GM21423 (cell line): ENCODE measurements at regions not wholly inside any gene's neighbourhood (a gene's known extent, or its start where the extent isn't known, plus 50 kb on each side); places are given as distances from the start of the nearest gene placed in this dataset.
"Not testable (repeated sequence)": the region's sequence is repeated elsewhere in the genome, so short reads cannot be mapped to it uniquely, and the experiment has no call there.

ENCODE experiments used
- ATAC-seq: cut with Tn5 transposase; IDR thresholded peaks from one replicate; pipeline ENCODE4 v1.9.1; 2021; ENCODE audit warnings: mild to moderate bottlenecking, moderate library complexity; ENCODE audit not compliant: unreplicated experiment

GRCh38 chr18:71303743-71304142, 1014.9 kb downstream of the SOCS6 start:
- not testable (repeated sequence) for ATAC-seq

GRCh38 chr18:71301596-71301995, 1012.8 kb downstream of the SOCS6 start:
- ATAC-seq: no peak

- not testable (repeated sequence) for ATAC-seq
Observed at GRCh38 chr18:71294201-71294600, 1005.4 kb downstream of the SOCS6 start.

- ATAC-seq: no peak
Observed at GRCh38 chr18:71293322-71293721, 1004.5 kb downstream of the SOCS6 start.

GRCh38 chr18:71287268-71287667, 998.4 kb downstream of the SOCS6 start:
- ATAC-seq: no peak

GRCh38 chr18:71252351-71252865, 963.6 kb downstream of the SOCS6 start:
- no peak for ATAC-seq

- no peak for ATAC-seq
Observed at GRCh38 chr18:71250191-71250590, 961.3 kb downstream of the SOCS6 start.

- no peak for ATAC-seq
Observed at GRCh38 chr18:71249791-71250190, 960.9 kb downstream of the SOCS6 start.

GRCh38 chr18:71242981-71243380, 954.1 kb downstream of the SOCS6 start:
- ATAC-seq: no peak

- ATAC-seq: no peak
Observed at GRCh38 chr18:71238974-71239624, 950.3 kb downstream of the SOCS6 start.

- ATAC-seq: no peak
Observed at GRCh38 chr18:71237641-71238040, 948.8 kb downstream of the SOCS6 start.

GRCh38 chr18:71233177-71233576, 944.3 kb downstream of the SOCS6 start:
- no peak for ATAC-seq

GRCh38 chr18:71223486-71223885, 934.6 kb downstream of the SOCS6 start:
- no peak for ATAC-seq

GRCh38 chr18:71221405-71221804, 932.6 kb downstream of the SOCS6 start:
- no peak for ATAC-seq

GRCh38 chr18:71212739-71213138, 923.9 kb downstream of the SOCS6 start:
- ATAC-seq: not testable (repeated sequence)

- ATAC-seq: no peak
Observed at GRCh38 chr18:71212222-71212621, 923.4 kb downstream of the SOCS6 start.

- ATAC-seq: no peak
Observed at GRCh38 chr18:71209944-71210343, 921.1 kb downstream of the SOCS6 start.

- no peak for ATAC-seq
Observed at GRCh38 chr18:71194438-71194837, 905.6 kb downstream of the SOCS6 start.

GRCh38 chr18:71189581-71189980, 900.7 kb downstream of the SOCS6 start:
- no peak for ATAC-seq

- ATAC-seq: no peak
Observed at GRCh38 chr18:71168557-71169145, 879.8 kb downstream of the SOCS6 start.

GRCh38 chr18:71136487-71136886, 847.6 kb downstream of the SOCS6 start:
- ATAC-seq: no peak

- ATAC-seq: no peak
Observed at GRCh38 chr18:71134122-71134521, 845.3 kb downstream of the SOCS6 start.

GRCh38 chr18:71131918-71132317, 843.1 kb downstream of the SOCS6 start:
- ATAC-seq: no peak
